Osteoblast (primary cell): ENCODE measurements at regions not wholly inside any gene's neighbourhood (a gene's known extent, or its start where the extent isn't known, plus 50 kb on each side); places are given as distances from the start of the nearest gene placed in this dataset.
"Not testable (repeated sequence)": the region's sequence is repeated elsewhere in the genome, so short reads cannot be mapped to it uniquely, and the experiment has no call there.

Experiments used
- DNase-seq: peaks from one replicate; pipeline ENCODE4 v3.0.0; 2011; ENCODE audit warnings: low spot score, mixed read lengths; ENCODE audit not compliant: insufficient read length; ENCODE audit errors: missing footprints
- H2AFZ ChIP-seq: 2 replicates; pipeline ENCODE4 v1.6.0; 2011; ENCODE audit warnings: mild to moderate bottlenecking, low read length
- H3K27ac ChIP-seq: 2 replicates; pipeline ENCODE4 v1.5.1; 2011; ENCODE audit warnings: mild to moderate bottlenecking, low read depth, low read length, moderate library complexity
- H3K27me3 ChIP-seq: 2 replicates; pipeline ENCODE4 v1.6.0; 2012; ENCODE audit warnings: mild to moderate bottlenecking, control low read depth, inconsistent platforms, low read length, moderate library complexity; ENCODE audit not compliant: insufficient read depth
- H3K36me3 ChIP-seq: 2 replicates; pipeline ENCODE4 v1.5.1; 2011; ENCODE audit warnings: mild to moderate bottlenecking, low read length, control low read depth, moderate library complexity; ENCODE audit not compliant: insufficient read depth
- H3K4me1 ChIP-seq: 2 replicates; pipeline ENCODE4 v1.5.1; 2011; ENCODE audit warnings: mild to moderate bottlenecking, low read length, control low read depth, moderate library complexity; ENCODE audit not compliant: insufficient read depth
- H3K4me2 ChIP-seq: 2 replicates; pipeline ENCODE4 v1.6.0; 2011; ENCODE audit warnings: mild to moderate bottlenecking, low read length; ENCODE audit not compliant: insufficient read depth
- H3K4me3 ChIP-seq: fragments of 200-600 bp; sonication (generic); 3 replicates; pipeline ENCODE4 v1.5.1; 2012; ENCODE audit warnings: mild to moderate bottlenecking, low read length, inconsistent platforms; ENCODE audit not compliant: insufficient read depth
- H3K79me2 ChIP-seq: 2 replicates; pipeline ENCODE4 v1.6.0; 2012; ENCODE audit warnings: mild to moderate bottlenecking, low read length, control low read depth, inconsistent platforms; ENCODE audit not compliant: insufficient read depth
- H3K9me3 ChIP-seq: 2 replicates; pipeline ENCODE4 v1.5.1; 2011; ENCODE audit warnings: low read depth, low read length, control low read depth
- H4K20me1 ChIP-seq: 2 replicates; pipeline ENCODE4 v1.6.0; 2012; ENCODE audit warnings: mild to moderate bottlenecking, low read length, control low read depth; ENCODE audit not compliant: insufficient read depth

- not testable (repeated sequence) for H3K9me3 ChIP-seq, H3K27me3 ChIP-seq, DNase-seq, H4K20me1 ChIP-seq, H3K27ac ChIP-seq, H3K4me1 ChIP-seq, H3K4me2 ChIP-seq, H3K36me3 ChIP-seq, H3K79me2 ChIP-seq, H3K4me3 ChIP-seq, H2AFZ ChIP-seq
Observed at GRCh38 chr11:49560593-49560992, 352.2 kb upstream of the FOLH1 start.

GRCh38 chr11:49561240-49561880 lies 353.0 kb upstream of the FOLH1 start:
- not testable (repeated sequence) for H3K4me1 ChIP-seq, DNase-seq, H3K9me3 ChIP-seq, H4K20me1 ChIP-seq, H3K27me3 ChIP-seq, H3K4me2 ChIP-seq, H2AFZ ChIP-seq, H3K79me2 ChIP-seq, H3K27ac ChIP-seq, H3K4me3 ChIP-seq, H3K36me3 ChIP-seq

DNA sequence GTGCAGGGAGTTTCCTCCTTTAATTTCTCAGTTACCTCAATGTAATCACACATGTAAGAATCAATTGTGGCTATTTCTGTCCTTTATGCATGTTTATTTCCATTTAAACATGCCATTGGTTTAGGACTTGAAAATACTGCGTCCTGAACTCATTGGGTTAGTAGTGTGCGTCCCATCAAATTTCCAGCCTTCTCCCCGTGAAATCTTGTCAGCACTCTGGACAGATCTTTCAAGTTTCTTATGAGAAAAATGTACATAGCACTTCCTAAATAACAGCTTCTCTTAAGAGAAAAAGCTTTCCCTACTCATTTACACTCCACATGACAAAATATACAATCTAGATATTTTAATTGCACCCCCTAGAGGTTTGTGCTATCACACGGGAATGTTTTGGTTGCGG lies 353.9 kb upstream of the FOLH1 start:
- H4K20me1 ChIP-seq, DNase-seq, H3K27me3 ChIP-seq, H3K4me2 ChIP-seq, H3K79me2 ChIP-seq, H3K4me3 ChIP-seq, H3K27ac ChIP-seq, H2AFZ ChIP-seq, H3K4me1 ChIP-seq, H3K9me3 ChIP-seq, H3K36me3 ChIP-seq: not testable (repeated sequence)

DNA sequence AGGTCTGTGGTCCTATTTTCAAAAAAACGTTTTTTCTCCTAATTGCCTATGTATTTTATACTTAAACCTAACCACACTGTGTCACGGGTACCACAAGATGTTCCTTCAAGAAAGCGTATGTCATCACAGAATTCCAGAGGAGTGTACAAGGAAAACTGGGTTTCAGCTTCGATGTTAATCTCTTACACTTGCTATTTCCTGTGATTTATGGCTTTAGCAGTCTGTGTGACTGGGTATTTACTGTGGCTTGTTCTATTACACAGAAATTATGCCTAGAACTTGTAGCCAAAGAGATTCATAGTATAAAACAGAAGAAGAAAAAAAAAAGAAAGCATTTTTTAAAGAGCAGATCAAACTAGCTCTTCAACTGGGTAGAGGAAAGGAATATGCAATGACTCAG lies 371.1 kb upstream of the FOLH1 start:
- H3K27ac ChIP-seq, H4K20me1 ChIP-seq, H3K36me3 ChIP-seq, H3K79me2 ChIP-seq, H3K27me3 ChIP-seq, H3K9me3 ChIP-seq, H3K4me3 ChIP-seq, H2AFZ ChIP-seq, DNase-seq, H3K4me1 ChIP-seq, H3K4me2 ChIP-seq: not testable (repeated sequence)

GRCh38 chr11:49585495-49585894 lies 366.7 kb upstream of the OR4C13 start:
- H3K27ac ChIP-seq, H3K4me3 ChIP-seq, H3K9me3 ChIP-seq, H3K4me1 ChIP-seq, H3K4me2 ChIP-seq, H2AFZ ChIP-seq, DNase-seq, H4K20me1 ChIP-seq, H3K79me2 ChIP-seq, H3K36me3 ChIP-seq, H3K27me3 ChIP-seq: not testable (repeated sequence)

- not testable (repeated sequence) for H3K27ac ChIP-seq, H2AFZ ChIP-seq, H3K4me3 ChIP-seq, H3K79me2 ChIP-seq, H3K4me1 ChIP-seq, H4K20me1 ChIP-seq, H3K27me3 ChIP-seq, H3K9me3 ChIP-seq, H3K36me3 ChIP-seq, H3K4me2 ChIP-seq, DNase-seq
Observed at GRCh38 chr11:49608892-49609291, 343.3 kb upstream of the OR4C13 start.

GRCh38 chr11:49623872-49624271 lies 328.3 kb upstream of the OR4C13 start:
- not testable (repeated sequence) for H3K27ac ChIP-seq, H3K4me1 ChIP-seq, DNase-seq, H3K4me3 ChIP-seq, H3K79me2 ChIP-seq, H2AFZ ChIP-seq, H3K27me3 ChIP-seq, H3K36me3 ChIP-seq, H3K4me2 ChIP-seq, H4K20me1 ChIP-seq, H3K9me3 ChIP-seq

DNA sequence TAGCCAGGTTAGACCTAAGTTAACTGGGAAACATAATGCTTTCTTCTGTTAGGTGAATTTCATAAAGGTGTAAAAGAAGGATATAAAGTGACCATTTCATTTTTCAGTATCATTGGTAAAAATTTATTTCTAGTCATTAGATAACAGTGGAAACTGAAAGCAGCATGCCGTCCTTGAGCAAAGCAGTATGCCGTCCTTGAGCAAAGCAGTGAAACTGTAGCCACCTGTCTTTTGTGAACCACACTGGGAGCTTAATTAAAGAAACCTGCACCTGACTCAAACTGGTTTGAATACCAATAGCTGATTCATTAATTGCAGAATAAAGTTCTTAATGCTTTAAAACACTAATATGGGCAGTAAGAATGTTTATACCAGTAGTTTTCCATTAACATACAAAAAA lies 281.5 kb upstream of the OR4C13 start:
- not testable (repeated sequence) for H3K4me2 ChIP-seq, H3K4me3 ChIP-seq, H3K27me3 ChIP-seq, H3K79me2 ChIP-seq, H2AFZ ChIP-seq, H3K4me1 ChIP-seq, H4K20me1 ChIP-seq, H3K9me3 ChIP-seq, H3K27ac ChIP-seq, DNase-seq, H3K36me3 ChIP-seq

- not testable (repeated sequence) for H2AFZ ChIP-seq, H3K36me3 ChIP-seq, DNase-seq, H3K4me2 ChIP-seq, H3K4me3 ChIP-seq, H3K27me3 ChIP-seq, H3K79me2 ChIP-seq, H3K4me1 ChIP-seq, H3K9me3 ChIP-seq, H3K27ac ChIP-seq, H4K20me1 ChIP-seq
Observed at GRCh38 chr11:49702121-49702520, 250.1 kb upstream of the OR4C13 start.
